ENCODE measurements at regions not wholly inside any gene's neighbourhood (a gene's known extent, or its start where the extent isn't known, plus 50 kb on each side); places are given as distances from the start of the nearest gene placed in this dataset.
"Not testable (repeated sequence)": the region's sequence is repeated elsewhere in the genome, so short reads cannot be mapped to it uniquely, and the experiment has no call there.

DNA sequence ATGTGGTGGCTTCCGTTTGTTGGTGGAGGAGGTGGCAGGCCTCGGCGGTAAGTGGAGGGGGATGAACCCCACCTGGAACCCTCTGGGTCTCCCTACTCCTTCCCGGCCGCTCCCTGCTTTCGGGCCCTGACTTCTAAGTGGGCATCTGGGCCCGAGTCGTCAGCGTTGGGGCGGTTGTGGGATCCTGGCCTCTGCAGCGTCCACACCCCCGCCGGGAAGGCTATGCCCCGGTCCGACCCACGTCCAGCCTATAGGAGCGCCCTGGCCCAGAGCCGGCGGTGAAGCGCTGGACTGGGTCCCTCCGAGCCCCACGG, 986.3 kb downstream of the TUBA3C start:
- not testable (repeated sequence) for H3K4me1 Mint-ChIP-seq (ENCODE audit: unreplicated experiment); H3K27me3 Mint-ChIP-seq (ENCODE audit: unreplicated experiment); DNase-seq (ENCODE audit: low spot score); H3K4me3 Mint-ChIP-seq (ENCODE audit: unreplicated experiment); H3K27ac Mint-ChIP-seq (ENCODE audit: unreplicated experiment); H3K36me3 Mint-ChIP-seq (ENCODE audit: low read depth, unreplicated experiment)
- H3K9me3 Mint-ChIP-seq (ENCODE audit: unreplicated experiment): peaks cover 14% of the 10 kb centered on the region

DNA sequence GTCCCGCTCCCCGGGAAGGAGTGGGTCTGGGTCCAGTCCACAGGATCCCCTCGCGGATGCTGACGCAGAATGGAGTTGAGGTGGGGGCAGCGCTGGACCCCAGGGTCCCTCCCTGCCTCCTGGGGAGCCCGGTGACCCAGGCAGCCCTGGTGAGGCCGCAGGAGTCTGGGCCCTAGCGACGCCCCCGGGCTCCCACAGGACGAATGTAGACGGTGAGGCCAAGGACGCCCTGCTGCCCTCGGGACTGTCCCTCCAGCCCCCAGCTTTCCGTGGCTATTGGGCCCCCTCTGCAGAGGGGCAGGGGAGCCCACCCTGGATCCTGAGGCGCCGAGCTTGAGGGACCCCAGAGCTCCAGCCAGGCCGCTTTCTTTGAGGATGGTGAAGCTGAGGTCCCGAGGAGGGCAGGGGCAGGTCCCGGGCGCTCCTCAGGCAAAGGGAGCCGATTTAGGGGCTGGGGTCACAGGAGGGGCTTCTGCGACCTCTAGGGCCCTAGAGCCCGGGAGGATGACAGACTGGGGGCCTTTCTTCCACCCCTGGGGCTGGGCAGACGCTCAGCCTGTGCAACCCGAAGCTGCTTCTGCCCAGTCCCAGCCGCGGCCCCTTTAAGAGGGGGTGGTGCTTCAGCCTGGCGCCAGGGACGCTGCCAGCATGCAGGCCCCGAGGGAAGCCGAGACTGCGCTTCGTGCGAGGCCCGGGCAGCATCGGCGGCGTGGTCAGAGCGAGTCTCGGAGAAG, 986.8 kb downstream of the TUBA3C start:
- H3K4me1 Mint-ChIP-seq (ENCODE audit: unreplicated experiment); H3K4me3 Mint-ChIP-seq (ENCODE audit: unreplicated experiment); DNase-seq (ENCODE audit: low spot score); H3K27ac Mint-ChIP-seq (ENCODE audit: unreplicated experiment); H3K36me3 Mint-ChIP-seq (ENCODE audit: low read depth, unreplicated experiment); H3K27me3 Mint-ChIP-seq (ENCODE audit: unreplicated experiment): not testable (repeated sequence)
- peaks cover 10% of the 10 kb centered on the region for H3K9me3 Mint-ChIP-seq (ENCODE audit: unreplicated experiment)

DNA sequence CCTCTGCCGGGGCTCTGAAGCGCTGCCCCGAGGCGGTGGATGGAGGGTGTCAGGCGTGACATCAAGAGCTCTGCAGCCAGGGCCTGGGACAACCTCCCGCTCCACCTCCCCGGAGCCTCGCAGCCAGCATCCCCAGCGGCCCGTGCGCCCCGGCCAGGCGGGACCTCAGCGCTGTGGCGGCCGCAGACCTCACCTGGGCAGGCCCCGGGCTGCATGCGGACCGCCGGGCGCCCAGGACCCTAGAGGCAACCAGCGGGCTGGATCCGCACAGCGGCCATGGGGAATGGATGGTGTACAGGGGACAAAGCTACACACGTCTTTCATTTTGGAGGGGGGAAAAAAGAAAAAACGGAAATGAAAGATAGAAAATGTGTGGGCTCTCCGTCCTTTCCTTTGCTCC, 987.5 kb downstream of the TUBA3C start:
- not testable (repeated sequence) for H3K4me3 Mint-ChIP-seq (ENCODE audit: unreplicated experiment); H3K36me3 Mint-ChIP-seq (ENCODE audit: low read depth, unreplicated experiment); H3K27ac Mint-ChIP-seq (ENCODE audit: unreplicated experiment); DNase-seq (ENCODE audit: low spot score); H3K27me3 Mint-ChIP-seq (ENCODE audit: unreplicated experiment); H3K4me1 Mint-ChIP-seq (ENCODE audit: unreplicated experiment)
- peaks cover 10% of the 10 kb centered on the region for H3K9me3 Mint-ChIP-seq (ENCODE audit: unreplicated experiment)
